ENCODE measurements at regions not wholly inside any gene's neighbourhood (a gene's known extent, or its start where the extent isn't known, plus 50 kb on each side); places are given as distances from the start of the nearest gene placed in this dataset.
"Not testable (repeated sequence)": the region's sequence is repeated elsewhere in the genome, so short reads cannot be mapped to it uniquely, and the experiment has no call there.

DNA sequence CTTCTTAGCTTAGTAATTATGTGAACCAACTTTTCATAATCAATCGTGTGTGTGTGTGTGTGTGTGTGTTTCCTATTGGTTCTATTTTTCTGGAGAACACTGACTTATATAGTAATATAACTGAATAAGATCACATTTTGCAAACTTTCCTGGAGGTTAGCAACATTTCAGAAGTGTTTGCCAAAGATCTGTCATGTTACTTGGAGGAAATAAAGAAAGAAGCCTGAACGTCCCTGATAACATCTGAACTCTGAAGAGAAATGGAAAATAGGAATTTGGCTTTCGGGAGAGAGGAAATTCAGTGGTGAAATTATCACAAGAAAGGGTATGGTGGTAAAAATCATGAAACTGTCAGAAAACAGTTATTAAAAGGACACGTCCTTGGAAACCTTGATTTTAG is 984.4 kb upstream of the AUTS2 start:
- DNase-seq (ENCODE audit: low read depth, low spot score): no peak

DNA sequence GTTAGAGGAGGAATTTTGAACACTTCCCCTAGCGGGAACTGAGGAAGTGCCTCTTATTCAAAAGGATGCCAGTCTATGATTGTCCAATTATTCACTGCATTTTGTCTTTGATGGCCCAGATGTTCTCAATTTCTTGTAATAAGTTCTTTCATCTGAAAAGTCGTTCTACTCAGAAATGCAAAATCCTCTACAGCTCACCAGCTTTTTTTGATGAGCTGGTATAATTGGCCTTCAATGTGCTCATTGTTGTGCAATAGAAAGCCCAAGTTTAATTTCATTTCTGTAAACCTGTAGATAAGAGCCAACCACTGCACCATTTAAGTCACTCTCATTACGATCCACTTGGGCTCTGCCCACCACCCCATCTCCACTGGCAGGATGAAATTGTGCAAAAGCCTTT is 978.7 kb upstream of the AUTS2 start:
- DNase-seq (ENCODE audit: low read depth, low spot score): no peak

DNA sequence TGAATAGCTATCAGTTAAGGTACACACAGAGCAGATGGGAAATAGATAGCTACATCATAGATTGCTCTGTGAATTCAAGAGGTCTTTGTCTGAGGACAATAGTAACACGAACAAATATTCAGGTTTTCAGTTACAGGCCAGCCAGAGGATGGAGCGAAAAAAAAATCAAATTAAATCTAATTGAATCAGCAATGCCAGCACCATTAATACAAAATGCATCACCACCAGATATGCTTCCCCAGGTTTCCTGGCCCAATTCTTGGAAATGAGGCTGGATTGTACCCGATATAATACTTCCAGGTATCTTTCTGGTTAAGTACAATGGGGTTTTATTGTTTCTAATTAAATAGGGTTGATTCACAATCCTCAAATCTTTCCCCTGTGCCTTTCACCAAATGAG is 975.8 kb upstream of the AUTS2 start:
- DNase-seq (ENCODE audit: low read depth, low spot score): no peak

DNA sequence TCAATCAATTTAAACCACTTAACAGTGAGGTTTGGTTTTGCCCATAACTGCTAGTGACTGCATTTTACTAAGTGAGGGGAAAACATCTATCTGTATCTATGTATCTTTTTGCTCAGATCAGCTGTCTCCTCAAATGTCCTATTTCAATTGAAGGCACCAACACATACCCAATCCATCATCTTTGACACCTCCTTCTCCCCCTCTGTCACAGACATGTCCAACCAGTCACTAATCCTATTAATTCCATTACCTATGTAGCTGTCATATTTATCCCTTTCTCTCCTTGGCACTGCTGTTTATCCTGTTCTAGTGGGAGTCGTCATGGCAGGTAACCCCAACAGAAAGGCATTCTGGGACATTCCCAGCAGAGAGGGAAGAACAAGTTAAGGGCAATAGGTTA is 975.2 kb upstream of the AUTS2 start:
- no peak for DNase-seq (ENCODE audit: low read depth, low spot score)

DNA sequence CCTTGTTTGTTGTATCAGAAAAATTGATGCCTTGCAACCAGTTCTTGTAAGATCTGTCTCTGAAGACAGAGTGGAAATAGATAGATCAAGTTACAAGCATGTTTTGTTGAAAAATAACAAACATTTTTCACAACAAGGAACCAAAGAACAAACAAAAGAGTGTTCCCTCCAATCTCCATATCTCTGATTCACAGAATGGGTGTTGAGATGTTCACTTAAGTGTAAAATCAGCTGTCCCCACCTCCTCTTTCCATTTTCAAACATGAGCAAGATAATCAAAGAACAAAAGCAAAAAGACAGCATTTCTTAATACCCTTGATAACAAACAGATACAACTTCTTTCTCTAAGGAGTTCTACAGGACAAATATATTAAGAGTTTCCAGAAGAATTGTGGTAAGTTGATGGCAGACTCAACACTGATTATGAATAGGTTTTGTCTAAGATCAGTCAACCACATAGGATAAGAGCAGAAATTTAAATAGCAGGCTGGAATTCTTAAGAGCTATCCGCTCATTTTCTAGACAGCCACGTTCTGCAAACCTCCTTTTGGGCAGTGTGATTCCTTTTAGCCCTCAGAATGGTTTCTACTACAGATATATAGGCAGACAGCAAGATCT is 970.9 kb upstream of the AUTS2 start:
- DNase-seq (ENCODE audit: low read depth, low spot score): no peak

DNA sequence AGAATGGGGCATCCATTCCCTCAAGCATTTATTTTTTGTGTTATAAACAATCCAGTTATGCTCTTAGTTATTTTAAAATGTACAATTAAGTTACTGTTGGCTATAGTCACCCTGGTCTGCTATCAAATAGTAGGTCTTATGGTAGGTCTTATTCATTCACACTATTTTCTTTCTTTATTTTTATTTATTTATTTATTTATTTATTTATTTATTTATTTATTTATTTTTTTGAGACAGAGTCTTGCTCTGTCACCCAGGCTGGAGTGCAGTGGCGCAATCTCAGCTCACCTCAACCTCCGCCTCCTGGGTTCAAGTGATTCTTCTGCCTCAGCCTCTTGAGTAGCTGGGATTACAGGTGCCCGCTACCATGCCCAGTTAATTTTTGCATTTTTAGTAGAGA is 967.4 kb upstream of the AUTS2 start:
- DNase-seq (ENCODE audit: low read depth, low spot score): not testable (repeated sequence)

DNA sequence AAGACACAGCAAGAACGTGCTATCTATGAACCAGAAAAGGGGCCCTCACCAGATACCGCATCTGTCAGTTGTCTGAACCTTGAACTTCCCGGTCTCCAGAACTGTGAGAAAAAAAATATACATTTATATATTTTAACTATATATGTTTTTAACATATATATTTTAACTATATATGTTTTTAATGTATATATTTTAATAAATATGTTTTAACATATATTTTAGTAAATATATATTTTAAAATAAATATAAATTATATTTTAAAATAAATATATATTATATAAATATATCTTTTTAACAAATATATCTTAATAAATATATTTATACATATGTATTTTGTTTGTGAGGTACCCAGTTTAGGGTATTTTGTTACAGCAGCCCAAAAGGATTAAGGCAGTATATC is 958.2 kb upstream of the AUTS2 start:
- no peak for DNase-seq (ENCODE audit: low read depth, low spot score)

DNA sequence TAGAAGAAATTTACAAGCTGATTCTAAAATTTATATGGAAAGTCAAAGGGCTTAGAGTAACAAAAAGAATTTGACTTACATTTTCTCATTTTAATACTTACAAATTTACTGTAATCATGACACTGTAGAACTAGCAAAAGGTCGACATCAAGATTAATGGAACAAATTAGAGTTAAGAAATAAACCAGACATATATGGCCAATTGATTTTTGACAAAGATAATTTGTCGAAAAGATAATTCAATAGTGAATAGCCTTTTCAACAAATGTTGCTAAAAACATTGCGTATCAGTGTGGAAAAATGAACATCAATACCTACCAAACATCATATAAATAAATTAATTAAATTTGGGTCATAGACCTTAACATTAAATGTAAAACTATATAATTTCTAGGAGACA is 955.5 kb upstream of the AUTS2 start:
- no peak for DNase-seq (ENCODE audit: low read depth, low spot score)

DNA sequence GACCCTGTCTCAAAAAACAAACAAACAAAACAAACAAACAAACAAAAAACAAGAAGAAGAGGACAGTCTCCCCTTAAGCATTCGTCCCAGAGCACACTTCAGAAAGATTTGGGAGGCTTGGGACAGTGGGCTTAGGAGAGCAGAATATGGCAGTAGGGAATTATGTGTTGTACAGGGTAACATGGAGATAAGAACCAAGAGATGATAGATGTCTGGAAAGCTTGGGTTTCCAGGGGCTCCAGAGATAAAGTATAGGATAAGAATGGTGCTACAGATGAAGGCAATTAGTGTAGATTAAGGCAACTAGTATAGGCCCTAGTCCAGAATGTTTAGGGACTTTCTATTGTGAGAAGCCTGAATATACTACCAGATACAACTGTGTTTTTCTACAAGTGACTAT is 934.9 kb upstream of the AUTS2 start:
- DNase-seq (ENCODE audit: low read depth, low spot score): no peak

DNA sequence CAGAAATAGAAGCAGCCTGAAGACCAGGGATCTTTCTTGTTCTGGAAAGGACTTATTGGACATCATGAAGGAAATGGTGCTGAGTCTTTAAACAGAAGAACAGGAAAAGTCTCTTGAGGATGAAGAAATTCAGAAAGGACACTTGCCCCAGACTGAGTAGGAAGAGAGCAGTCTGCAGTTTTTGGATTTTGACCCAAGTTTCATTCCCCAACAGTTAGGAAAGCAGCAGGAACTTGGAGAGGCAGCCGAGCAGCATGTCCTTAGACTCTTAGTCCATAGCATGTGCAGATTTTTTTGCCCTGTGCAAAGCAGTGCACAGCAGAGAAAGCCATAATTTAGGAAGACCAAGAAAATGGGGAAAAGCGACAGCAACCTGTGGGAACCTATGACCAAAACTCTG is 927.2 kb upstream of the AUTS2 start:
- DNase-seq (ENCODE audit: low read depth, low spot score): no peak

DNA sequence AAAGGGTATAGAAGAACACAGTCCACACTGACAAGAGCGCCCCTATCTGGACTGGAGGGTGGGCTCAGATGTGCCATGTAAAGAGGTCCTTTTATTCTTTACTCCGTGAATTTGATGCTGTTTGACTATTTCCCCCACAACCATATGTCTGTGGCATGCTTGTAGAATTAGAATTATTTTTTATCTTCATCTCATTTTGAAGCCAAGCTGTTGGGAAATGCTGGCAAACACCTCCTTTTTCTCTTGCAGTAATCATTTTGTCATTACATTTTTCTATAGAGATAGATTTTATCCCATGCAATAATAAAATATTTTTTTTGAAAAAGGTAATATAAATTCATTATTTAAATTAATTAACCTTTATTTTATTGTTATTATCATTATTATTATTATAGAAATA is 926.6 kb upstream of the AUTS2 start:
- no peak for DNase-seq (ENCODE audit: low read depth, low spot score)

DNA sequence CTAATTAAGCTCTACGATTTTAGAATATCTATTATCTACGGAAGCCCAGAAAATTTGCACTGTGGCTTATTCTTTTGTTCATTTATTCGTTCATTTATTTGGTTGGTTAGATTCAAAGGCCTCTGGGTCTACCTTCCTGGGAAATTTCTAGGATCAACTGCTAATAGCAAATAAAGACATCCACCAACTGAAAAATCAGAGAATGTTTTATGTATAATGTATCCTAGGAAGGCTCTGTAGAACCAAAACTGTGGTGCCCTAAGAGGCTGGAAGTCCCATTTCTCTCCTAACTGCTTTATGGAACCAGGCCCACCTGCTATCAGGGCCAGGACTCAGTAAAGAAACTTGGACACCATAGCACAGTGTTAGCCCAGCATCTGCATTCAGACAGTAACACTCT is 923.4 kb upstream of the AUTS2 start:
- no peak for DNase-seq (ENCODE audit: low read depth, low spot score)

DNA sequence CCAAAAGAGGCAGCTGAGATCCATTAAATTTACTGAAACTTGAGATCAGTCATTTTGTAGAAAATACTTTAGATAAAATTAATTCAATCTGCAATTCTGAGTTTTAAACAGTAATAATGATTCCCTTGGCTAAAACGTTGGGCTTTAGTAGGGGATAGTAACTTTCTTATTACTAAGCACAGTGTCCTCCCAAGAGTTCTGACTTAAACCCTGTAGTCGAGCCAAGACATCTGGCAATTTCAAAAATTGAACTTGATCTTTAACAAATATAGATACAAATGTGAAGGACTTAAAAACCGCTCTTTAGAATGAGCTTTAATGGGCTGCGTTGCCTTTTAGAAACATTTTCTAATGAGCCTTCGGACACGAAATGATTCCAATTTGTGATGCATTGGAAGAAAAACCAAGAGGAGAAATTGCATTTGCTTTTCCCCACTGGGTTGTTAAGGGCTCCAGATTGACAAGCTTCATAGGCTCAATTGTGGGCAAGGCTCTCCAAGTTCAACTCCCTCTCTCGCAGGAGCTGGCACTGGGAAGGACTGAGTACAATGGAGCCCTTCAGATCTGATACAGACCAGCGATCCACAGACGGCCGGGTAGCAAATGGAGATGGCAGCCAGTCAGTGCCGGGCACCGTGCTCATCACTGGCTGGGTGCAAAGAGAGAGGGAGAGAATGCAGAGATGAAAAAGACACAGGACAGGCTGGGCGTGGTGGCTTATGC is 921.3 kb upstream of the AUTS2 start:
- no peak for DNase-seq (ENCODE audit: low read depth, low spot score)

DNA sequence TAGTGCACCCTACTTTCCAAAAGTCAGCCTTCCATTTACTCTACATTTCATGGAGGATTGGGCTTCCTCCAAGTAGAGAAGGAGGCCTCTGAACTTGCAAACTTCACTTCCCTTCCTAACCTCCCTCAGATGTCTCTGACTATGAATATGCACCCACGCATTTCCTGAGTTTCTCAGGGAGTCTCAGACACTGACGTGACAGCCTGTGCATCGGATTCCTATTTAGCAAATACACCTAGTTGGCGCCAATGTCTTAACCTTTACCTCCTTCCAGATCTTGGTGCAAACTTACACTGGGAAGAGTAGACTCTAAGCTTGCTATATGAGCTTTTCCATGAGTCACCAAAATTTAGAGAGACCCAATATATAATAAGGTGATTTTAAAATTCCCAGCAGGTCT is 920.1 kb upstream of the AUTS2 start:
- DNase-seq (ENCODE audit: low read depth, low spot score): no peak

DNA sequence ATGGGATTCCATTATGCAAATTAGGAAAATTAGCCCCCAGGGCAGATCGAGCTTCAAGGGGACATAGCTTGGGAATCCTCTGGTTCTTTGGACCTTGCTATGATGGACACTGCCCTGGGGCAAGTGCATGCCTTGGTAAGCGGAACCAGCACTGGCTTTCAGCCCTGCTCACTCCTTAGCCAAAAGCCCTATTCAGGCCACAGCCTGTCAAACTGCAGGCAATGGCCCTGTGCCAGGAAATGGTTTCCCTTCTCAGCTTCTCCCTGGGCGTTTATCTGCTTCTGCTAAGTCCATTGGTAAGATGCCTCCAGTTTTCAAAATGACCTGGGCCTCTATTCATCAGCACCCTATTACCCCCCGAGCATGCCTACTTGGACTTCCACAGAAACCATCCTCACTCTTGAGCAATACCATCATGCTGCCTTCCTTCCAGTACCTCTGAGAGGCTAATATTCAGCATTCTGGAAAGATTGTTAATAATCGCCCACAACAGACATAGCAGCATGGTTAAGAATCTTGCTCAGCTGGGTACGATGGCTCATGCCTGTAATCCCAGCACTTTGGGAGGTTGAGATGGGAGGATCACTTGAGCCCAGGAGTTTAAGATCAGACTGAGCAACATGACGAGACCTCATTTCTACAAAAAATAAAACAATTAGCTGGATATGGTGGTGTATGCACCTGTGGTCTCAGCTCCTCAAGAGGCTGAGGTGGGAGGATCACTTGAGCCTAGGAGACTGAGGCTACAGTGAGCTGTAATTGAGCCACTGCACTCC is 918.6 kb upstream of the AUTS2 start:
- DNase-seq (ENCODE audit: low read depth, low spot score): no peak

DNA sequence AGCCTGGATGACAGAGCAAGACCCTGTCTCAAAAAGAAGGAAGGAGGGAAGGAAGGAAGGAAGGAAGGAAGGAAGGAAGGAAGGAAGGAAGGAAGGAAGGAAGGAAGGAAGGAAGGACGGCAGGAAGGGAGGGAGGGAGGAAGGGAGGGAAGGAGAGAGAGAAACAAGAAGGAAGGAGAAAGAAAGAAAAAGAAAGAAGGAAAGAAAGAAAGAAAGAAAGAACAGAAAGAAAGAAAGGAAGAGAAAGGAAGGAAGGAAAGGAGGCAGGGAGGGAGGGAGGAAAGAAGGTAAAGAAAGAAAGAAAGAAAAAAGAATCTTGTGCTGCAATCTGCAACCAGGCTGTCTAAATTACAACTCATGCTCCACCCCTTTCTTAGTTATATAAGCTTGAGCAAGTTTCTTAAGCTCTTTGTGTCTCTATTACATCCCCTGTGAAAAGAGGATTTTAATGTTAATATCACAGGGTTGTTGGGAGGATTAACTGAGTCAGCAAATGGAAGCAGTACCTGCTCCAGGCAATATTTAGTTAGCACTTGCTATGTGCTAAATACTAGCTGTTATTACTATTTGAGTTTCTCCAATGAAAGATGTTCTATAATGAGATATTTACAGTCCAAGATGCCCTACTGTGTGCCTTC is 917.9 kb upstream of the AUTS2 start:
- DNase-seq (ENCODE audit: low read depth, low spot score): no peak

DNA sequence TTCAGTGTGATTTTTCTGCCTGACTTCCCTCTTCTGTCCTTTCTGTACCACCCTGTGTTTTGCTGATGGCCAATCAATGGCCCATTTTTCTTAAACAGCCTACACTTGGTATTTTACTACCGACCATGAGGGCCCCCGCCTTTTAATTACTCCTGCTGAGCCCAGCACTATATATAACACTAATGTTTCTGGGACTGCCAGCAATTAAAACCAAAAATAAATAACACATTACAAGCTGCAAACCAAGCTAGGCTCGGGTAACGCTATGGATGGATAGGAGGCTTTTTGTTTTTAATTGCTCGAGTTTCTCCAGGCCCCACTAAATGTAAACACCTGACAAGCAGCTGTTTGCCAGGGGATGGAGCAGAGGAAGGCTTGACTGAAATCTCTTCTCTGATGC is 915.4 kb upstream of the AUTS2 start:
- no peak for DNase-seq (ENCODE audit: low read depth, low spot score)

DNA sequence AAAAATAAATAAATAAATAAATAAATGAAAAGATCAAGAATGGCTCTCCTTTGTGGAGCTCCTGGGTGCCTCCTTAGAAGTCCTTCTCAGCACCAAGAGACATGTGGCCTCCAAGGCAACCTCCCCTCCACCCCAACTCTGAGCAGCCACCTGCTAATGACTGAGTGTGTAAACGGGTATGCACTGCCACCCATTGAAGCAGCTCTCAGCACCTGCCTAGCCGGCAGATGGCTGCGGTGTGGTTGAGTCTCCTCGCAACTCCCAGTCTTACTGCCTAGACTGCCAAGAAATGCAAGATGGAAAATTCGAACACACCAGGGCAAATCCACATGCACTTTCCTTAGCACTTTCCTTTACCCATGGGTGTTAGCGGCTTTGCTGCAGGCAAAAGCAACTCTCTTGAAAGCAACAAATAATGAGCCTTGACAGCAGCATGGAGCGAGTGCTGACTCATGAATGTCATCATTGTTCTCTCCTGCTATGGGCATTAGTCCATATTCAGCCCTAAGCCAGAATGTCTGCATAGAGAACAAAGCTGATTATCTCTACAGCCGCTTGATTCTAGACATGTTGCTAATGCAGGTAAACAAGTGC is 913.9 kb upstream of the AUTS2 start:
- DNase-seq (ENCODE audit: low read depth, low spot score): no peak

DNA sequence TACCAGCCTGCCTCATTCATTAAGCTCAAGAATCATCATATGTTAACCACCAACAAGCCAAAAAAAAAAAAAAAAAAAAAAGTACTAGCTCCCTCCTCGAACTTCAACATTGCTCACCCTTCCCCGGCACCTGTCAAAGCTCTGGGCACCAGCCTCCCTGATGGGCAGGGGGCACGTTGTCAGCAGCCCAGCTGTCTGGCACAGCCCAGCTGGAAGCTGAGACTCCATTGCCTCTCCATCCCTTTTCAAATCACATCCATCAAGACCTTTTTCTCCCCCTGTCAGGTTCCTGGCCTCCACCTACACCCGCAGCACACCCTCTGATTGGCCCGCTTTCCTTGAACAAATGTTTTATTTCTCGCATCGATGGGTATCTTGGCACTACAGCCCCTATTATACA is 913.3 kb upstream of the AUTS2 start:
- no peak for DNase-seq (ENCODE audit: low read depth, low spot score)

DNA sequence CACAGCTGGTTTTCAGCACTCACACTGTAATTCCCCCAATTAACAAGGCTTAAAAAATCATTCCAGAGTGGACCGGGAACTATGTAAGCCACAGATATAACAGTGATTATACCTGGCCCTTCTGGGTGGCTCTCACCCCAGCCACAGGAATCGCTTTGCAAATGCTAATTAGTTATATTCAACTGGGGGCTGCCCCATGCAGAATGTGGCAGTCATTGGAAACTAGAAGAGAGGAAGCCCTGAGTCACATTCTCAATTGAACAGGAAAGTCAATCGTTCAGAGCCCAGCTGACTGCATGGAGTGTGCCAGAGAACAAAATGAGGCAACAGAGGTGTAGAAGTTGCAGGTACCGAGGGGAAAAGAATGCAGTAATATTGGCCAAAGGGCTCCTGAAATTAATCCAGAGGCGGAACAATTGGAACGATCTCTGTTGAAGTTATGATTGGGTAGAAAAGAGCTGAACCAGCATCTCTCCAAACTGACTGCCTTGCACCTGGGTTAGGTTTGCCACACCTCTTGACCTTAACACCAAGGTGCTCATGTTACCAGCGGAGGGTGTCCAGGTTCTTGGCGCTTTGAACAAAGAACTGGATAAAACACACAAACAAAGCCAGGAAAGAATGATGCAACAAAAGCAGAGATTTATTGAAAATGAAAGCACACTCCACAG is 909.7 kb upstream of the AUTS2 start:
- no peak for DNase-seq (ENCODE audit: low read depth, low spot score)

DNA sequence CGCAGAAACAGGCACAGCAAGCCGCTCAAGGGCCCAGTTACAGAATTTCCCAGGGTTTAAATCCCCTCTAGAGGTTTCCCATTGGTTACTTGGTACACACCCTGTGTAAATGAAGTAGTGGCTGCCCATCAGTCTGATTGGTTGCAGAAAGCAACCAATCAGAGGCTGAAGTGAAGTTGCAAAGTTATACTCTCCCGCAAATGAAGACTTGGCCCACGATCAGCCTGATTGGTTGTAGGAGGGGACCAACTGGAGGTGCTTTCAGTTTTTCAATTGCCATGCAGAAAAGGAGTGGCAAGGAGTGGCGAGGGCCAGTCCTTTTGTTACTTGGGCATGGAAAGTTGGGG is 909.2 kb upstream of the AUTS2 start:
- no peak for DNase-seq (ENCODE audit: low read depth, low spot score)
